ENCODE measurements at regions not wholly inside any gene's neighbourhood (a gene's known extent, or its start where the extent isn't known, plus 50 kb on each side); places are given as distances from the start of the nearest gene placed in this dataset.

DNA sequence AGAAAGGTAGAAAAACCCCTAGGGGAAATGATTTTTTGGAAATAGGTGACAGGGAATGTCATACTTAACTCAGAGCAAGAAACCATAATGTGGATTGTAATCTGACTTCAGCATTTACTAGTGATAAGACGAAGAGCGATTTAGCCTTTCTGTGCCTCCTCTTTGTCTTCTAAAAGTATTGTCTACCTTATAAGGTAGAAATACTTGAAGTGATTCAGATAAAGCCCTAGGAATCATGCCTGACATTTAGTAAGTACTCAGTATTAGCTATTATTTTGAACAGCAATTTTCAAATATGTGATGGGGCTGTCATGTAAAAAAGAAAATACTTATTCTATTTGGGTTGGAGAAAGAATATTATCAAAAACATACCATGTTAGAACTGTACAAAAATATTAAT lies 525.9 kb upstream of the EYS start:
- Histone ChIP-seq H3K4me1 (no peaks in the 10 kb centered on the region), H3K4me3 (no peak overlapping the region), H3K27ac (no peak overlapping the region), H3K4me2 (no peak overlapping the region), H3K9me3 (no peaks in the 10 kb centered on the region)
- TF ChIP-seq PHF8 (IDR thresholded peaks at IDR 0.05; ENCODE audit: borderline replicate concordance, low read depth), result no peak
- TF ChIP-seq NFE2L2 (conservative IDR thresholded peaks at IDR 0.05; ENCODE audit: low read length), result no peak
- no peak for TF ChIP-seq RFX5 (IDR thresholded peaks at IDR 0.05)
- no peak for TF ChIP-seq NPAS2 (CRISPR knock-in tag; IDR thresholded peaks at IDR 0.05; ENCODE audit: borderline replicate concordance)
- TF ChIP-seq MYC (IDR thresholded peaks at IDR 0.05; ENCODE audit: borderline replicate concordance, low read length), result no peak
- TF ChIP-seq SREBF2 (IDR thresholded peaks at IDR 0.05), result no peak
- no peak for TF ChIP-seq KDM1A (IDR thresholded peaks at IDR 0.05; ENCODE audit: low read depth)
- TF ChIP-seq POLR2AphosphoS2 (conservative IDR thresholded peaks at IDR 0.05; ENCODE audit: low read length), result no peak
- TF ChIP-seq CBX2 (IDR thresholded peaks at IDR 0.05; ENCODE audit: borderline replicate concordance, low read depth), result no peak
- no peak for TF ChIP-seq RCOR1 (IDR thresholded peaks at IDR 0.05; ENCODE audit: low read depth, low read length)
- TF ChIP-seq, protein P1, sequence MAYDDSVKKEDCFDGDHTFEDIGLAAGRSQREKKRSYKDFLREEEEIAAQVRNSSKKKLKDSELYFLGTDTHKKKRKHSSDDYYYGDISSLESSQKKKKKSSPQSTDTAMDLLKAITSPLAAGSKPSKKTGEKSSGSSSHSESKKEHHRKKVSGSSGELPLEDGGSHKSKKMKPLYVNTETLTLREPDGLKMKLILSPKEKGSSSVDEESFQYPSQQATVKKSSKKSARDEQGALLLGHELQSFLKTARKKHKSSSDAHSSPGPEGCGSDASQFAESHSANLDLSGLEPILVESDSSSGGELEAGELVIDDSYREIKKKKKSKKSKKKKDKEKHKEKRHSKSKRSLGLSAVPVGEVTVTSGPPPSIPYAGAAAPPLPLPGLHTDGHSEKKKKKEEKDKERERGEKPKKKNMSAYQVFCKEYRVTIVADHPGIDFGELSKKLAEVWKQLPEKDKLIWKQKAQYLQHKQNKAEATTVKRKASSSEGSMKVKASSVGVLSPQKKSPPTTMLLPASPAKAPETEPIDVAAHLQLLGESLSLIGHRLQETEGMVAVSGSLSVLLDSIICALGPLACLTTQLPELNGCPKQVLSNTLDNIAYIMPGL (CRISPR knock-in tag; IDR thresholded peaks at IDR 0.05; ENCODE audit: borderline replicate concordance), result no peak
- no peak for TF ChIP-seq CHD2 (IDR thresholded peaks at IDR 0.05; ENCODE audit: low read length, partially characterized antibody)
- TF ChIP-seq HOXB13 (CRISPR knock-in tag; IDR thresholded peaks at IDR 0.05; ENCODE audit: low read depth), result no peak
- CTCF ChIA-PET, result no interaction called here
- POLR2A ChIA-PET, result no interaction called here
- DNase-seq (ENCODE audit: low read depth in 1 of 2, low spot score in 1 of 2) (no peak), ATAC-seq (no peak), FAIRE-seq (no peak)
- 41% methylated on average over 2 of the region's 2 CpGs for WGBS (ENCODE audit: missing lambda C conversion rate)

DNA sequence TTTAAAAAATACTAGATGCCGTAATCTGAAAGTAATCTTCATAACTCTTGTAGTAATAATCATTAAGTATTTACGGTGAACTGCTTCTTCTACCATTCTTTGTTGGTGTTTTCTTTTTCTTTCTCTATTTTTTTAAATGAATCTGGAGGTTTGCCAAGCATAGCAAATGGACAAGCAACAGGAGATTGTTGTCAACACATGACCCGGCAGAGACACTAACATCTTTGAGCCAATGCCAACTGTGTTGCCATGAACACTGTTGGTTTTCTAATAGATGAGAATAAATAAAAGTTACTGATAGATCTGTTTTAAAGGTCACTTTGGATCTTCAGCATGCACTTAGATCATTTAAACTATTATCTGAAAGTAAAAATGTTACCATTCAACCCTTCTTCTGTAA lies 523.6 kb upstream of the EYS start:
- ATAC-seq (no peak), DNase-seq (ENCODE audit: low read depth in 1 of 2, low spot score in 1 of 2) (no peak), FAIRE-seq (no peak)
- ChIA-PET CTCF (no interaction called here), POLR2A (no interaction called here)
- H3K4me2 ChIP-seq, result no peak overlapping the region
- 55% methylated on average over 3 of the region's 3 CpGs for WGBS (ENCODE audit: missing lambda C conversion rate)
- no peaks in the 10 kb centered on the region for H3K9me3 ChIP-seq
- no peak for TF ChIP-seq RCOR1 (IDR thresholded peaks at IDR 0.05; ENCODE audit: low read depth, low read length)
- TF ChIP-seq NFE2L2 (conservative IDR thresholded peaks at IDR 0.05; ENCODE audit: low read length), result no peak
- no peak for TF ChIP-seq HOXB5 (CRISPR knock-in tag; IDR thresholded peaks at IDR 0.05)
- TF ChIP-seq RFX5 (IDR thresholded peaks at IDR 0.05), result no peak
- TF ChIP-seq CHD2 (IDR thresholded peaks at IDR 0.05; ENCODE audit: low read length, partially characterized antibody), result no peak
- no peak for TF ChIP-seq ZC3H11A (IDR thresholded peaks at IDR 0.05)
- no peak for TF ChIP-seq POLR2A (IDR thresholded peaks at IDR 0.05; ENCODE audit: low read length)
- no peak for TF ChIP-seq FOSB (CRISPR knock-in tag; IDR thresholded peaks at IDR 0.05)
- TF ChIP-seq, protein P2, sequence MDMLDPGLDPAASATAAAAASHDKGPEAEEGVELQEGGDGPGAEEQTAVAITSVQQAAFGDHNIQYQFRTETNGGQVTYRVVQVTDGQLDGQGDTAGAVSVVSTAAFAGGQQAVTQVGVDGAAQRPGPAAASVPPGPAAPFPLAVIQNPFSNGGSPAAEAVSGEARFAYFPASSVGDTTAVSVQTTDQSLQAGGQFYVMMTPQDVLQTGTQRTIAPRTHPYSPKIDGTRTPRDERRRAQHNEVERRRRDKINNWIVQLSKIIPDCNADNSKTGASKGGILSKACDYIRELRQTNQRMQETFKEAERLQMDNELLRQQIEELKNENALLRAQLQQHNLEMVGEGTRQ (IDR thresholded peaks at IDR 0.05), result no peak
- TF ChIP-seq KDM1A (IDR thresholded peaks at IDR 0.05; ENCODE audit: low read depth), result no peak
- TF ChIP-seq, protein P3, sequence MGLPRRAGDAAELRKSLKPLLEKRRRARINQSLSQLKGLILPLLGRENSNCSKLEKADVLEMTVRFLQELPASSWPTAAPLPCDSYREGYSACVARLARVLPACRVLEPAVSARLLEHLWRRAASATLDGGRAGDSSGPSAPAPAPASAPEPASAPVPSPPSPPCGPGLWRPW (IDR thresholded peaks at IDR 0.05), result no peak
- no peak for TF ChIP-seq RAD21 (conservative IDR thresholded peaks at IDR 0.05 in 1 of 2, IDR thresholded peaks at IDR 0.05 in 1 of 2)
- no peak overlapping the region for H3K27ac ChIP-seq
- no peaks in the 10 kb centered on the region for H3K4me1 ChIP-seq
- no peak overlapping the region for H3K4me3 ChIP-seq

- Histone ChIP-seq H3K4me2 (no peak overlapping the region), H3K4me3 (no peak overlapping the region), H3K9me3 (no peaks in the 10 kb centered on the region), H3K4me1 (no peaks in the 10 kb centered on the region), H3K27ac (no peak overlapping the region)
- DNase-seq (ENCODE audit: low read depth in 1 of 2, low spot score in 1 of 2) (peak in 1 of 2 experiments; percentile 14), ATAC-seq (no peak), FAIRE-seq (no peak)
- WGBS (ENCODE audit: missing lambda C conversion rate), result 3% methylated on average over 2 of the region's 2 CpGs
- CTCF ChIA-PET, result no interaction called here
- TF ChIP-seq NR3C1 (IDR thresholded peaks at IDR 0.05), result no peak
- TF ChIP-seq FOSB (CRISPR knock-in tag; IDR thresholded peaks at IDR 0.05), result no peak
- TF ChIP-seq PBX3 (IDR thresholded peaks at IDR 0.05), result no peak
- no peak for TF ChIP-seq ESRRA (IDR thresholded peaks at IDR 0.05; ENCODE audit: borderline replicate concordance, low read length)
- POLR2A ChIA-PET, result no interaction called here
Measured at GRCh38 chr6:66226109-66226508, 519.1 kb upstream of the EYS start.

All from A549 (cell line).